WERI-Rb-1 (cell line): ENCODE measurements at regions not wholly inside any gene's neighbourhood (a gene's known extent, or its start where the extent isn't known, plus 50 kb on each side); places are given as distances from the start of the nearest gene placed in this dataset.
"Not testable (repeated sequence)": the region's sequence is repeated elsewhere in the genome, so short reads cannot be mapped to it uniquely, and the experiment has no call there.

Experiments used
- DNase-seq: peaks from one replicate; pipeline ENCODE4 v3.0.0-alpha.2; 2020
- H3K27ac ChIP-seq: fragments of 250-450 bp; sonication (Bioruptor Pico); 2 replicates; pipeline ENCODE4 v1.5.1; 2020; ENCODE audit warnings: mild to moderate bottlenecking, moderate library complexity
- H3K27me3 ChIP-seq: fragments of 250-450 bp; sonication (Bioruptor Pico); 2 replicates; pipeline ENCODE4 v1.5.1; 2021; ENCODE audit warnings: mild to moderate bottlenecking, low read depth, moderate library complexity; ENCODE audit not compliant: insufficient read depth, severe bottlenecking
- H3K36me3 ChIP-seq: fragments of 250-450 bp; sonication (Bioruptor Pico); 2 replicates; pipeline ENCODE4 v1.5.1; 2020; ENCODE audit warnings: mild to moderate bottlenecking, moderate library complexity
- H3K4me3 ChIP-seq: 2 replicates; pipeline ENCODE4 v1.5.1; 2011; ENCODE audit warnings: low read depth, mild to moderate bottlenecking, control low read depth, low read length
- H3K9me3 ChIP-seq: fragments of 250-450 bp; sonication (Bioruptor Pico); 2 replicates; pipeline ENCODE4 v1.5.1; 2021; ENCODE audit warnings: mild to moderate bottlenecking, moderate library complexity; ENCODE audit not compliant: severe bottlenecking
- TF ChIP-seq, protein P1 (sequence below): IDR thresholded peaks from 2 replicates; pipeline ENCODE4 v1.5.1; 2011; ENCODE audit warnings: low read depth, mild to moderate bottlenecking, control low read depth, inconsistent platforms, low read length

DNA sequence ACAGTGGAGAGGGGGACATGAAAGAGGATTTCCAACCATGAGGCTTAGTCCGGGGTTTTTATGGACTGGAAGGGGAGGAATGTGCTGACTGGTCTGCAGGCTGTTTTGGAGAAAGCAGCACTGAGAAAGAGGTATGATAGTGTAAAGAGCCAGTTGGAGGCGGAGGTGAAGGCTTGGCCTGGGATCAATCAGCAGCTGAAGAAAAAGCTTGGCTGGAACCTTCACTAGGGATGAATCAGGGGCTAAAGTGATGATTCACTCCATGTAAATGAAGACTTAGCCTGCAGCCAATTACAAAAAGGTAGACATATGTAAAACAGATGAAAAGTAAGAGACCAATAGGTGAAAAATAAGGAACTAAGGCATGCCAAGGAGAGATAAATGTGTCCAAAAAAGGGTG lies 1382.6 kb downstream of the GATA3 start:
- DNase-seq = no peak

DNA sequence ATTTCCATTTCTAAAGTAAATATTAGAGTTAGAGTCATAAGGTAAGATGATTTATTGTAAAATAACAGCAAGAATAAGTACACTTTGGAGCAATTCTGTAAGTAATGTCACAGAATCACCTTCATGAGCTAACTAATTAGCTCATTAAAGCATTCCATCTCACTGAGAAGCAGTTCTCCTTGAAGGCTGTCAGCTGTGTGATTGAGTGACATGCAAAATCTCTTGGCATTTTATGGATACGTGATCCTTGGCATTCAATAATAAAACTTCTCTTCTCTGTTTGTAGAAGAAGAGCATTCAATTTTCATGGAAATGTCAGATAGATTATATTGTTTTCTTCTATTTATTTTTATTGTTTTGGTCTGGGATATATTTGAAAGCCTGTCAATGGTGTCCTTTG lies 1389.3 kb downstream of the GATA3 start:
- Histone ChIP-seq H3K9me3 (no peaks in the 10 kb centered on the region), H3K4me3 (no peak overlapping the region), H3K27me3 (no peaks in the 10 kb centered on the region), H3K27ac (no peak overlapping the region), H3K36me3 (no peaks in the 10 kb centered on the region)
- DNase-seq = no peak
- TF ChIP-seq, protein P1, sequence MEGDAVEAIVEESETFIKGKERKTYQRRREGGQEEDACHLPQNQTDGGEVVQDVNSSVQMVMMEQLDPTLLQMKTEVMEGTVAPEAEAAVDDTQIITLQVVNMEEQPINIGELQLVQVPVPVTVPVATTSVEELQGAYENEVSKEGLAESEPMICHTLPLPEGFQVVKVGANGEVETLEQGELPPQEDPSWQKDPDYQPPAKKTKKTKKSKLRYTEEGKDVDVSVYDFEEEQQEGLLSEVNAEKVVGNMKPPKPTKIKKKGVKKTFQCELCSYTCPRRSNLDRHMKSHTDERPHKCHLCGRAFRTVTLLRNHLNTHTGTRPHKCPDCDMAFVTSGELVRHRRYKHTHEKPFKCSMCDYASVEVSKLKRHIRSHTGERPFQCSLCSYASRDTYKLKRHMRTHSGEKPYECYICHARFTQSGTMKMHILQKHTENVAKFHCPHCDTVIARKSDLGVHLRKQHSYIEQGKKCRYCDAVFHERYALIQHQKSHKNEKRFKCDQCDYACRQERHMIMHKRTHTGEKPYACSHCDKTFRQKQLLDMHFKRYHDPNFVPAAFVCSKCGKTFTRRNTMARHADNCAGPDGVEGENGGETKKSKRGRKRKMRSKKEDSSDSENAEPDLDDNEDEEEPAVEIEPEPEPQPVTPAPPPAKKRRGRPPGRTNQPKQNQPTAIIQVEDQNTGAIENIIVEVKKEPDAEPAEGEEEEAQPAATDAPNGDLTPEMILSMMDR = no peak

More for the DNA sequence above, 1382.6 kb downstream of the GATA3 start:
- Histone ChIP-seq H3K9me3 (no peaks in the 10 kb centered on the region), H3K27ac (no peak overlapping the region), H3K4me3 (no peak overlapping the region), H3K36me3 (no peaks in the 10 kb centered on the region), H3K27me3 (no peaks in the 10 kb centered on the region)
- TF ChIP-seq, protein P1 = no peak

DNA sequence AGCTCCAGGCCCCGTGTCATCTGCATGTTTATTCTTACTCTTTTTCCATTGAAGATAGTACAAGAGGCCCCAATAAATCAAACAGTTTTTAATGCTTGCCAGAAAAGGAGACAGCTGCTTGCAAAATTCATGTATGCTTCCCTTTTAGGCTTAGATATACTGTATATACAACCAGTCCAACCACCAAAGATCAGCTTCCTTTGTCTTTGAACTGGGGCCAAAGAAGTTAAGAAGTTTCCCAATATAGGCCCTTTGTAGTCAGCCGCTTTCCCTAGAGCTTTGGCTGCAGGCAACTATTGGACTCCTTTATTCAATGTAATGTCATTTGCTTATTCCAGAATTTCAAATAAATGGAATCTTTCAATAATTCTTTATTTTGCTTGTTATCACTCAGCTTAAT lies 1395.0 kb downstream of the GATA3 start:
- Histone ChIP-seq H3K9me3 (no peaks in the 10 kb centered on the region), H3K27me3 (no peaks in the 10 kb centered on the region), H3K36me3 (no peaks in the 10 kb centered on the region), H3K27ac (no peak overlapping the region), H3K4me3 (no peak overlapping the region)
- DNase-seq = no peak
- TF ChIP-seq, protein P1 = no peak

DNA sequence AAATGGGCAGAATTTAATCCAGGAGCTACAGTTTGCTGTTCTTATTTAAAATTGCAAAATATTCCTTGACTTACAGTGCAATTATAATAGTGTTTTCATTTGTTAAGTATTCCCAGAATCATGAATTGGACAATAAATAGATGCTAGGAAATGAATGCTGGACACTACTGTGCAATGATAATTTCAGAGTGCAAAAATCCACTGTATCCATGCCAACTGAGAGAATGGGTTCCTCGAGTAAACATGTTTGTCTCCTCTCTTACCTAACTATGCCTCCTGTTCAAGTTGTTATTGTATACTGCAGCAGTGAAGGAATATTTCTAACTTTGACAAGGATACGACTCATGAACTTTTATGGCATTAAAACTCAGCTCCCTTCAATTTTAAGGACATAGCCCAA lies 1396.3 kb downstream of the GATA3 start:
- H3K4me3 ChIP-seq = no peak overlapping the region
- H3K27me3 ChIP-seq = no peaks in the 10 kb centered on the region
- H3K9me3 ChIP-seq = no peaks in the 10 kb centered on the region
- TF ChIP-seq, protein P1 = no peak
- no peak for DNase-seq
- no peak overlapping the region for H3K27ac ChIP-seq
- no peaks in the 10 kb centered on the region for H3K36me3 ChIP-seq

DNA sequence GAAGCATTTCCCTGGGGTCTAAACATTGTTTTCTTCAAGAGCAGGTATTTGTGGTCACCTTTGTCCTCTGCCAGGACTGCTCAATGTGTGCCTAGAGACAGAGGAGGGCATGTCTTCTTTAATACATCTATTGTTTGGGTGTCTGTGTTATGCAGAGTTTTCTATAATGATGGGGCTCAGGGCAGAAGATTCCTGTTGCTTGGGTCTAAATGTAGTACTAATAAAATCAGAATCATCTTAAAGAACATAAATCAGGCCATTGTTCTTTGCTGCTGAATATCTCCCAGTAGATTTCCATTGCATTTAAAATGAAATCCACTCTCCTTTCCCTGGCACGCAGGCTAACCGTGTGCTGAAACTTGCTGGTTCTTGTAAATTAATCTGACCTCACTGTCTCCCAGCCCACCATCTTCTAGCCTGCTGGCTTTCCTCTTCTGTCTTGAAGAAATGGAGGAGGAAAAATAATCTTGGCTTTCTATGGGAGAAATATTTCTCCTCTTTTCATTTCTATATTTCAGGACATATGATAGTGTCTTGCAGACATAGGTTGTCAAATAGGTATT lies 1396.8 kb downstream of the GATA3 start:
- no peaks in the 10 kb centered on the region for H3K9me3 ChIP-seq
- DNase-seq = no peak
- no peak overlapping the region for H3K4me3 ChIP-seq
- no peak overlapping the region for H3K27ac ChIP-seq
- no peaks in the 10 kb centered on the region for H3K27me3 ChIP-seq
- H3K36me3 ChIP-seq = no peaks in the 10 kb centered on the region
- TF ChIP-seq, protein P1 = no peak

DNA sequence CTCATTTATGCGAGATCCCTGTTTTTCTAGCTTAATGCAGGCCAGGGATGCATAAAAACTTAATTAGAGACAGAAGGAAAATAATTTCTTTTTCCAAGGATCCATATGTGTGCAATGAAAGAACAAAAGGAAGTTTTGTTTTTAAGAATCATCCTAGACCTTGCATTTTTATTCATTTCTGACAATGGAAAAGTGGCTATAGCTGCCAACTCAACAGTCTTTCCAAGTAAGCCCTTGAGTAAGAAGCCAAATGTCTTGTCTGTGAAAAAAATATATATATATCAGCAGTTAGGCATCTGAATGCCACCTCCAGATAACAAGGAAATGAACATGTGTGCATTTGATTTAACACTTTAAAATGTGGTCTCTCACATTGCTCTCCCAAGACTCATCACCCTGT lies 1397.6 kb downstream of the GATA3 start:
- H3K27me3 ChIP-seq = no peaks in the 10 kb centered on the region
- H3K27ac ChIP-seq = no peak overlapping the region
- TF ChIP-seq, protein P1 = no peak
- H3K4me3 ChIP-seq = no peak overlapping the region
- no peaks in the 10 kb centered on the region for H3K9me3 ChIP-seq
- H3K36me3 ChIP-seq = no peaks in the 10 kb centered on the region
- no peak for DNase-seq

DNA sequence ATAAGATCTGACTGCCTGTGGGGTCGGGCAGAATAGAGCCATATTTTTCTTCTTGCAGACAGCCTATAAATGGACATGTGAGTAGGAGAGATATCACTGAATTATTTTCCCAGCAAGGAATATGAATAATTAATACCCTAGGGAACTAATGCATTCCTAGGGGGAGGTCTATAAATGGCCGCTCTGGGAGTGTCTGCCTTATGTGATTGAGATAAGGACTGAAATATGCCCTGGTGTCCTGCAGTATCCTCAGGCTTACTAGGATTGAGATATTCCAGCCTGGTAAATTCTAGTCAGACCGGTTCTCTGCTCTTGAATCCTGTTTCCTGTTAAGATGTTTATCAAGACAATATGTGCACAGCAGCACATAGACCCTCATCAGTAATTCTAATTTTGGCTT lies 1399.4 kb downstream of the GATA3 start:
- not testable (repeated sequence) for H3K4me3 ChIP-seq, H3K27me3 ChIP-seq, H3K36me3 ChIP-seq, H3K9me3 ChIP-seq, H3K27ac ChIP-seq, DNase-seq
